CD4-positive, alpha-beta T cell treated with Interleukin-17A for 4 hours (primary cell): ENCODE measurements at regions not wholly inside any gene's neighbourhood (a gene's known extent, or its start where the extent isn't known, plus 50 kb on each side); places are given as distances from the start of the nearest gene placed in this dataset.
"Not testable (repeated sequence)": the region's sequence is repeated elsewhere in the genome, so short reads cannot be mapped to it uniquely, and the experiment has no call there.

Experiments used
- DNase-seq: peaks from one replicate; pipeline ENCODE4 v3.0.0-alpha.2; 2020; ENCODE audit warnings: mixed read lengths

GRCh38 chr3:152720951-152721718, 113.8 kb upstream of the P2RY1 start:
- no peak for DNase-seq

DNA sequence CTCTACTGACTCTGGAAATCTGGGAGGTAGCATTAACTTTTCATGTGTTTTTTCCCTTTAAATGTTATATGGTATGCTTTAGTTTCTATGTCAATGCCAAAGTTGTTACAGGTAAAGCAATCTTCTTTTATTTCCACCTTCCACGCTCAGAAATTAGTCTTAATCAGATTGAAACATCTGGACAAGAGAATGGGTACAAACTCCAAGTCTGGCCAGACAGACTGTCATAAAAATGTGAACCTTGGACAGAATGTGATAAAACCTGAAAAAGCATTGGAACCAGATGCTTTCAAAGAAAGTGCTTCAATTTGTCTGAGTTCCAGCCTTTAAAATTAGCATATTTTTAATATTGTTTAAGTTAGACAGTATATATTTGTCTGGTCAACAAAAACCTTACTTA, 110.7 kb upstream of the P2RY1 start:
- no peak for DNase-seq

- no peak for DNase-seq
Measured at GRCh38 chr3:152728231-152728980, 106.5 kb upstream of the P2RY1 start.

GRCh38 chr3:152729906-152730305, 105.0 kb upstream of the P2RY1 start:
- no peak for DNase-seq

GRCh38 chr3:152731511-152731910, 103.4 kb upstream of the P2RY1 start:
- no peak for DNase-seq

DNA sequence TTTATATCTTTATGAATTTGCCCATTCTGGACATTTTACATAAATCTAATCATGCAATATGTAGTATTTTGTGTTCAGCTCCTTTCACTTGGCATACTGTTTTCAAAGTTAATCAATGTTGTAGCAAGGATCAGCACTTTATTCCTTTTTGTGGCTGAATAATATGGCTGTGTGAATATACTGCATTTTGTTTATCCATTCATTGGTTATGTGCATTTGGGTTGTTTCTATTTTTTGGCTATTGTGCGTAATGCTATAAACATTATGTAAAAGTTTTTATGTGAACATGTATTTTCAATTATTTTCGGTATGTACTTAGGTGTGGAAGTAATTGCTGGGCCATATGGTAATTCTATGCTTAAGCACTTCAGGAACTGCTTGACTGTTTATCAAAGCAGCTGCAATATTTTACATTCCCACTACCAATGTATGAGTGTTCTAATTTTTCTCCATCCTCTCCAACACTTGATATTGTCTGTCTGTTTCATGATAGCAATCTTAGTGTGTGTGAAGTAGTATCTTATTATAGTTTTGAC, 101.3 kb upstream of the P2RY1 start:
- DNase-seq = no peak

GRCh38 chr3:152737021-152737908, 97.7 kb upstream of the P2RY1 start:
- DNase-seq = no peak

GRCh38 chr3:152738656-152739055, 96.3 kb upstream of the P2RY1 start:
- no peak for DNase-seq

GRCh38 chr3:152742368-152743347, 92.3 kb upstream of the P2RY1 start:
- no peak for DNase-seq

DNA sequence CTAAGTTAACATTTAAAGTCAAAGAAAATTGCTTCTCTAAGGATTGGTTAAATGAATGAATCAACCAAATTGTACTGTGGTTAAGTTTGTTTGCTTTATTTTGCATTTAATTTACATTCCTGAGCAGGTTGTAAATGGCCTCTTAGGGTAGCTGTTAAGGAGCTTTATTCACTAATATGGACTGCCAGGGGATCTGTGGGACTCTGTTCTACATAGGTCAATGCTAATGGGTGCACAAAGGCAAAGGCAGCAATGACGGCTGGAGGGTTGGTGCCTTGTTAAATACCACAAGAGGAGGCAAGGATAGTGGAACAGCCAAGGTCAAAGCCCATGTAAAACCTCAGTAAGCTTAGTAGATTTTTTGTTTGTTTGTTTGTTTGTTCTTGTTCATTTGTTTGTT, 89.3 kb upstream of the P2RY1 start:
- DNase-seq = no peak

DNA sequence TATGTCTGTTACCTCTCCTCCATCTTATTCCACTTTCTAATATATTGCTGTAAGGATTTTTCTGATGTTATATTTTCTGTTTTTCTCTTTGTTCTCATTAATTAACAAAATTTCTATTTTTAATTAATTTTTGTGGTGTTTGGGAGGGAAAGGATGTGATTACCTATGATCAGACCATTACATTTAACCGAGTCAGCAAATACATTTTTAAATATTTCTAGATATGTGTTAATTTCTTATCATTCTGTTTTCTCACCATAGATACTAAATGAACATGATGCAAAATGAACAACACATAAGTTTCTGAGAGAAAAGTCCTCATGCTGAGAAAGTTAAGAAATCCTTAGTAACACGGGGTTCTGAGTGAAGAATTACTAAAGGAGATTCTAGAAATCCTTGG, 80.6 kb upstream of the P2RY1 start:
- no peak for DNase-seq

DNA sequence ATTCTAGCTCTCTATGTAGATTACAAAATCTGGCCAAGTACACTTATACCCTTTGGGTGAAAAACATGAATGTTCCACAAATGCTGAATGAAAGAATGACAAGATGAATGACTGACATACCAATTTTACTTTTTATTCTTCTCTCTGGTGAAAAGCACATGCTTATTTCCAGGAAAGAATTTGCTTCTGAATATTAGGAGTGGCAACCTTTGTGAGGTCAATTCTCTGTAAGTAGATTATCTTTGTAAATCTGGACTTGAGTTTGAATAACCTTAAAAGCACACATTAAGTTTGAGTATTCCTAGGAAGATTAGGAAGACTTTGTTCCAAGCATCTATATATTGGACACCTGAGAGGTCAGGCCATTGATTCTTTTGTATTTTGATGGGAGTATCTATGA, 78.1 kb upstream of the P2RY1 start:
- DNase-seq = no peak

DNA sequence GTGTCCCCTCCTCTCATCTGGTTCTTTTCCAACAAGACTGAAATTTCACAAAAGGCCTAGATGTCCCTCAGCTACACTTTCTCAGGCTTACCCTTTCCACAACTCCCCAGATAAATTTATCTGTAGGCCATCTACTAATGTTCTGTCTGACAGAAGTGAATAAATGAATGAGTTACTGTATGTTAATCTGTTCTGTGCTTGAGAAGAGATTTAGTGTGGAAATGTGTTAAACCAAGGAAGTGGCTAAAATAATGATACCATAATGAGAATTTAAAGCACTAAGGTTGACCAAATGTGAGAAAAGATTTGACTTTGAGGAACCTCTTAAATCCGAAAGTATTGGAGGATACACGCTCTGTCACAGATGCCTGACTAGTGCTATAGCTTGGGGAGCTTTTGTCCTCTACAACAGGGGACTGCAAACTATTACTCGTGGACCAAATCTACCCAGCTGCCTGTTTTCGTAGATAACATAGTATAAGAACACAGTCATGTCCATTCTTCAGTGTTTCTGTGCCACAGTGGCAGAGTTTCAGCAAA, 74.8 kb upstream of the P2RY1 start:
- DNase-seq = no peak

GRCh38 chr3:152760591-152760990, 74.3 kb upstream of the P2RY1 start:
- no peak for DNase-seq

DNA sequence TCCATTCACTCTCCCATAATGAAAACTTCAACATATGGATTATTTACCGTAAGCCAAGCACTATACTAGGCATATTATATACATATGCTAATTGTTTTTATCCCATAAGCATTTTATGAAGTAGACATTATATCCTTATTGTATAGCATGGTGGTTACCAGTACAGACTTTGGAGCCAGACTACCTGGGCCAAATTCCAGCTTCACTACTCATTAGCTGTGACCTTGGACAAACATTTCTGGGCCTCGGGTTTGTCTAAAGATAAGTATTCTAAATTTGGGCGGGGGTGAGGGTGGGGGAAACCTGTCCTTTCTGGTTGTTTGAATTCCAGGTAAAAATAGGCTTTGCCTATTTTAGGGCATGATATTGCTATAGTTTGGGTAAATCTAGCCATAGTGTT, 66.5 kb upstream of the P2RY1 start:
- no peak for DNase-seq

- no peak for DNase-seq
Measured at GRCh38 chr3:152769523-152769922, 65.4 kb upstream of the P2RY1 start.

DNA sequence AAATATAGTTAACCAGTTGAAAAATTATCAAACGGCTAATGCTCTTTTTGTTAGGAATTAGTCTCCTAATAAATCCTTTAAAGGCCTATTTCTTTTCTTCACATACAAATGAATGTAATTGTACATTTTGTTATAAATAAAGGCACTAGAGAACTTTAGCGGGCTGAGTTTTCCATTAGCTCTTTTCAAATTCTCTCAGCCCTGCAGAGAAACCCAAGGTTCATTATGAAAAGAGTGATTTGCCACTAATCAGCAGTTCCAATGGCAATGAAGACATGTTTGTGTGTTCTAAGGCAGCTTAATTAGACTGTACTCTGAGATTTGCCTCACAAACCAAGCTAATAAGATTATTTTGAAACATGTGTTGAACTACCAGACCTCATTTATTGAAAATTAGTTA, 64.6 kb upstream of the P2RY1 start:
- no peak for DNase-seq

- DNase-seq = no peak
Measured at GRCh38 chr3:152771120-152771519, 63.8 kb upstream of the P2RY1 start.

- DNase-seq = no peak
Measured at GRCh38 chr3:152772674-152773225, 62.2 kb upstream of the P2RY1 start.

GRCh38 chr3:152773633-152774032, 61.3 kb upstream of the P2RY1 start:
- DNase-seq = no peak

DNA sequence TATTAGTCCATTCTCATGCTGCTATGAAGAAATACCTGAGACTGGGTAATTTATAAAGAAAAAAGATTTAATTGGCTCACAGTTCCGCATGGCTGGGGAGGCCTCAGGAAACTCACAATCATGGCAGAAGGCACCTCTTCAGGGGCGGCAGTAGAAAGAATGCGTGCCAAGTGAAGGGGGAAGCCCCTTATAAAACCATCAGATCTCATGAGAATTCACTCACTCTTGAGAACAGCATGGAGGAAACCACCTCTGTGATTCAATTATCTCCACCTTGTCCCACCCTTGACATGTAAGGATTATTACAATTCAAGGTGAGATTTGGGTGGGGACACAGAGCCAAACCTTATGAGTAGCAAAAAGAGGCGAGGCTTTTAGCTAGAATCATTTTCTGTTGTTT, 60.7 kb upstream of the P2RY1 start:
- not testable (repeated sequence) for DNase-seq
